ENCODE measurements at regions not wholly inside any gene's neighbourhood (a gene's known extent, or its start where the extent isn't known, plus 50 kb on each side); places are given as distances from the start of the nearest gene placed in this dataset.

DNA sequence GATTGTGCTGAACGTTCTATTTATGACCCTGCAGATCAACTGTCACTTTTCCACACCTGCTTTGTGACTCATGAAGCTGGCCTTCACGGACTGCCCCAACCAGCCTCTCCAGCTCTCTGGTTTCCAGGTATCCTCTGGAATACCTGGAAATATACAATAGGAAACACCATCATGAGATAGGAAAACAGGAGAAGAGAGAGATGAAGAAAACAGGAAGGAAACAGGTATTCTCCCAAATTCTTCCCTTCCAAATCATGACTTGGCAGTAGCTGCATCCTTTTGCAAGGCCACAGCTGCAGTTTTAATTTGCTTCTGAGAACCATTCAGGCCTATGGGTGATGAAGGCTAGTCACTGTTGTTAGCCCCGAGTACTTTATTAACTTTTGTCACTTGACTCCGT is 909.1 kb downstream of the EPHA3 start (continued):
- no peak for TF ChIP-seq CTCFL (IDR thresholded peaks at IDR 0.05; ENCODE audit: borderline replicate concordance, insufficient read depth, low read depth, low read length, poor library complexity, severe bottlenecking)
- no peak for TF ChIP-seq LEF1 (IDR thresholded peaks at IDR 0.05)
- TF ChIP-seq PRMT5 (CRISPR knock-in tag; IDR thresholded peaks at IDR 0.05): no peak

DNA sequence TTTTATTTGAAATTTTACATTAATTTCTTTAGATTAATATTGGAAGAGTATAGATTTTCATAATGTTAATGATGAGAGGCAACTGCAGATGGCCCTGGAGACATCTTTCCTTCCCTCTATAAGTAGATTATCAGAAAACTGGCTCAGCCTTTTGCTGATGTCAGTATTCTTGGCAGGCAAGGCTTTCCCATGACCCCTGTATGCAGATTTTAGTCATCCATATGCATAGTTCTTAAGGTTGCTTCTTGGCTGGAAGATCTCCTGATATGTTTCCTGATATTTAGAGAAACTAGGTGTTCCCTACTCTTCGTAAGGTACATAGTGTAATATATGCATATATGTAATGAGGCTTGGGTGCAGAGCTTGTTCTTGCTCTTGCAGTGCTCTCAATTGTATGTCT is 911.4 kb downstream of the EPHA3 start:
- WGBS (ENCODE audit: insufficient coverage, low coverage, missing lambda C conversion rate): 0% methylated on average over 1 of the region's 1 CpG

More for the DNA sequence above, 911.4 kb downstream of the EPHA3 start:
- H3K36me3 ChIP-seq (ENCODE audit: control insufficient read depth, insufficient read depth, low read length): no peaks in the 10 kb centered on the region
- no peak overlapping the region for H3K27ac ChIP-seq (ENCODE audit: extremely low read depth, low read depth, low read length)
- H2AFZ ChIP-seq (ENCODE audit: low read depth, low read length): no peak overlapping the region
- intact Hi-C loops (cut with micrococcal nuclease) (no loop called here), in situ Hi-C loops (cut with MboI) (no loop called here)
- no peaks in the 10 kb centered on the region for H3K4me1 ChIP-seq (replicated peaks in 1 of 2; ENCODE audit: control insufficient read depth in 2 of 2, insufficient read depth in 2 of 2, low read length in 2 of 2)
- no peaks in the 10 kb centered on the region for H3K9me3 ChIP-seq (replicated peaks; ENCODE audit: control insufficient read depth, insufficient read depth, low read depth, low read length)
- DNase-seq (ENCODE audit: extremely low read depth in 1 of 4, low spot score in 3 of 4) (no peak), FAIRE-seq (no peak), ATAC-seq (no peak)
- TF ChIP-seq ZBTB26 (CRISPR knock-in tag; IDR thresholded peaks at IDR 0.05): no peak
- no peak for TF ChIP-seq HDGF (IDR thresholded peaks at IDR 0.05)
- no peak for TF ChIP-seq SMAD1 (IDR thresholded peaks at IDR 0.05; ENCODE audit: low read depth, low read length, partially characterized antibody)
- TF ChIP-seq HCFC1 (IDR thresholded peaks at IDR 0.05; ENCODE audit: low read depth, low read length): no peak
- no peak for TF ChIP-seq NR2F6 (CRISPR knock-in tag; IDR thresholded peaks at IDR 0.05)
- TF ChIP-seq ZFP1 (CRISPR knock-in tag; IDR thresholded peaks at IDR 0.05): no peak
- TF ChIP-seq FOXK1 (CRISPR knock-in tag; IDR thresholded peaks at IDR 0.05; ENCODE audit: borderline replicate concordance): no peak
- TF ChIP-seq ZNF212 (CRISPR knock-in tag; IDR thresholded peaks at IDR 0.05): no peak
- no peak for TF ChIP-seq CGGBP1 (CRISPR knock-in tag; IDR thresholded peaks at IDR 0.05)
- TF ChIP-seq HSF4 (CRISPR knock-in tag; IDR thresholded peaks at IDR 0.05; ENCODE audit: borderline replicate concordance): no peak
- TF ChIP-seq ZNF274 (IDR thresholded peaks at IDR 0.05; ENCODE audit: borderline replicate concordance, low read depth, low read length): no peak
- no peak for TF ChIP-seq WHSC1 (IDR thresholded peaks at IDR 0.05; ENCODE audit: low read length)
- H4K20me1 ChIP-seq (replicated peaks; ENCODE audit: control insufficient read depth, insufficient read depth, low read length): no peaks in the 10 kb centered on the region
- no peak overlapping the region for H3K4me2 ChIP-seq (ENCODE audit: insufficient read depth, low read length)
- H3K4me3 ChIP-seq: no peak overlapping the region
- no peaks in the 10 kb centered on the region for H3K79me2 ChIP-seq (ENCODE audit: control insufficient read depth, insufficient read depth, low read length)
- no peaks in the 10 kb centered on the region for H3K27me3 ChIP-seq (ENCODE audit: control insufficient read depth in 2 of 2, insufficient read depth in 2 of 2, low read length in 2 of 2)
- ChIA-PET CTCF (ENCODE audit: low intra/inter-chr PET ratio) (no interaction called here), POLR2A (no interaction called here)
- H3K9me1 ChIP-seq (ENCODE audit: control insufficient read depth, insufficient read depth, low read length): no peaks in the 10 kb centered on the region
- H3K9ac ChIP-seq (ENCODE audit: insufficient read depth in 1 of 2, low read depth in 2 of 2, low read length in 2 of 2): no peak overlapping the region
- no TSS peak for BruUV-seq (replicated peaks)
